ENCODE measurements at regions not wholly inside any gene's neighbourhood (a gene's known extent, or its start where the extent isn't known, plus 50 kb on each side); places are given as distances from the start of the nearest gene placed in this dataset.

- peaks cover 0 to 53% (median 9%) of the 10 kb centered on the region in 3 donors for H3K4me1 ChIP-seq
- TF ChIP-seq, protein P1, sequence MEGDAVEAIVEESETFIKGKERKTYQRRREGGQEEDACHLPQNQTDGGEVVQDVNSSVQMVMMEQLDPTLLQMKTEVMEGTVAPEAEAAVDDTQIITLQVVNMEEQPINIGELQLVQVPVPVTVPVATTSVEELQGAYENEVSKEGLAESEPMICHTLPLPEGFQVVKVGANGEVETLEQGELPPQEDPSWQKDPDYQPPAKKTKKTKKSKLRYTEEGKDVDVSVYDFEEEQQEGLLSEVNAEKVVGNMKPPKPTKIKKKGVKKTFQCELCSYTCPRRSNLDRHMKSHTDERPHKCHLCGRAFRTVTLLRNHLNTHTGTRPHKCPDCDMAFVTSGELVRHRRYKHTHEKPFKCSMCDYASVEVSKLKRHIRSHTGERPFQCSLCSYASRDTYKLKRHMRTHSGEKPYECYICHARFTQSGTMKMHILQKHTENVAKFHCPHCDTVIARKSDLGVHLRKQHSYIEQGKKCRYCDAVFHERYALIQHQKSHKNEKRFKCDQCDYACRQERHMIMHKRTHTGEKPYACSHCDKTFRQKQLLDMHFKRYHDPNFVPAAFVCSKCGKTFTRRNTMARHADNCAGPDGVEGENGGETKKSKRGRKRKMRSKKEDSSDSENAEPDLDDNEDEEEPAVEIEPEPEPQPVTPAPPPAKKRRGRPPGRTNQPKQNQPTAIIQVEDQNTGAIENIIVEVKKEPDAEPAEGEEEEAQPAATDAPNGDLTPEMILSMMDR (IDR thresholded peaks at IDR 0.05): no peak
- TF ChIP-seq EP300 (IDR thresholded peaks at IDR 0.05) (no peak), POLR2A (IDR thresholded peaks at IDR 0.05) (no peak), POLR2AphosphoS5 (IDR thresholded peaks at IDR 0.05) (peak; percentile 81)
- no peaks in the 10 kb centered on the region for H3K27me3 ChIP-seq
- WGBS, 2 donors (ENCODE audit: low coverage in 1 of 2): 37 to 41% methylated on average over 7 to 8 of the region's 8 CpGs
- ATAC-seq: peak; percentile 69
- no peak overlapping the region for H3K4me3 ChIP-seq
- H3K36me3 ChIP-seq: no peaks in the 10 kb centered on the region
- peak overlapping the region; percentile 27 to 62 (median 48) for H3K27ac ChIP-seq
- H3K9me3 ChIP-seq: no peaks in the 10 kb centered on the region
Measured at GRCh38 chr2:41933585-41934320, 114.1 kb upstream of the PKDCC start.

- Histone ChIP-seq H3K4me3 (no peak overlapping the region), H3K36me3 (no peaks in the 10 kb centered on the region), H3K4me1 (peaks cover 0 to 60% (median 9%) of the 10 kb centered on the region in 3 donors), H3K9me3 (no peaks in the 10 kb centered on the region), H3K27me3 (no peaks in the 10 kb centered on the region), H3K27ac (peak overlapping the region in 3 of 4 donors; percentile 43 to 62 (median 51))
- WGBS, 2 donors (ENCODE audit: low coverage in 1 of 2): 52 to 69% methylated on average over 5 to 7 of the region's 10 CpGs
- ATAC-seq: no peak
- TF ChIP-seq EP300 (IDR thresholded peaks at IDR 0.05) (no peak), POLR2AphosphoS5 (IDR thresholded peaks at IDR 0.05) (no peak), POLR2A (IDR thresholded peaks at IDR 0.05) (no peak)
- TF ChIP-seq, protein P1 (IDR thresholded peaks at IDR 0.05): no peak
Measured at GRCh38 chr2:41934329-41934958, 113.4 kb upstream of the PKDCC start.

GRCh38 chr2:41935002-41935401 is 112.8 kb upstream of the PKDCC start:
- Histone ChIP-seq H3K4me3 (no peak overlapping the region), H3K9me3 (no peaks in the 10 kb centered on the region), H3K27ac (peak overlapping the region in 1 of 4 donors; percentile 43), H3K4me1 (peaks cover 0 to 66% (median 9%) of the 10 kb centered on the region in 3 donors), H3K27me3 (no peaks in the 10 kb centered on the region), H3K36me3 (no peaks in the 10 kb centered on the region)
- no peak for ATAC-seq
- TF ChIP-seq POLR2AphosphoS5 (IDR thresholded peaks at IDR 0.05): no peak
- WGBS, 2 donors (ENCODE audit: low coverage in 1 of 2): 94 to 96% methylated on average over 2 of the region's 2 CpGs

GRCh38 chr2:41935825-41936224 is 112.0 kb upstream of the PKDCC start:
- Histone ChIP-seq H3K27me3 (no peaks in the 10 kb centered on the region), H3K27ac (no peak overlapping the region), H3K4me1 (peaks cover 0 to 74% (median 9%) of the 10 kb centered on the region in 3 donors), H3K9me3 (no peaks in the 10 kb centered on the region), H3K4me3 (no peak overlapping the region), H3K36me3 (no peaks in the 10 kb centered on the region)
- TF ChIP-seq, protein P1 (IDR thresholded peaks at IDR 0.05): no peak
- TF ChIP-seq POLR2AphosphoS5 (IDR thresholded peaks at IDR 0.05) (no peak), POLR2A (IDR thresholded peaks at IDR 0.05) (no peak), EP300 (IDR thresholded peaks at IDR 0.05) (no peak)
- ATAC-seq: no peak
- WGBS, 2 donors (ENCODE audit: low coverage in 1 of 2): 60 to 75% methylated on average over 2 of the region's 2 CpGs

- Histone ChIP-seq H3K36me3 (no peaks in the 10 kb centered on the region), H3K4me1 (peaks cover 0 to 65% (median 9%) of the 10 kb centered on the region in 3 donors), H3K27me3 (no peaks in the 10 kb centered on the region), H3K9me3 (no peaks in the 10 kb centered on the region), H3K4me3 (no peak overlapping the region), H3K27ac (no peak overlapping the region)
- no peak for ATAC-seq
- TF ChIP-seq, protein P1 (IDR thresholded peaks at IDR 0.05): no peak
- TF ChIP-seq POLR2A (IDR thresholded peaks at IDR 0.05) (no peak), POLR2AphosphoS5 (IDR thresholded peaks at IDR 0.05) (no peak), EP300 (IDR thresholded peaks at IDR 0.05) (no peak)
- WGBS, 2 donors (ENCODE audit: low coverage in 1 of 2): 78 to 95% methylated on average over 4 to 7 of the region's 7 CpGs
Measured at GRCh38 chr2:41936771-41937463, 110.9 kb upstream of the PKDCC start.
